HCT116 (cell line): ENCODE measurements at regions not wholly inside any gene's neighbourhood (a gene's known extent, or its start where the extent isn't known, plus 50 kb on each side); places are given as distances from the start of the nearest gene placed in this dataset.

Experiments
- ATAC-seq: fragments of 200-7000 bp; cut with Tn5 transposase; 2 replicates; pipeline ENCODE4 v1.9.1; 2020; ENCODE audit warnings: mild to moderate bottlenecking, moderate library complexity
- BruUV-seq: library from RNA; stranded (reverse); fragments of 400-500 nt; replicated peaks from 2 replicates; lab custom pipeline; 2021; lab: Mats Ljungman, UMichigan
- CTCF ChIA-PET: fragments of 300-600 bp; sonication (Branson Sonifier 250); formaldehyde crosslinking; loops from one replicate; lab custom pipeline; 2021; ENCODE audit warnings: antibody characterized with exemption; lab: Charles Lee
- POLR2A ChIA-PET: fragments of 300-600, 350-600 bp; sonication (Branson Sonifier 250); formaldehyde crosslinking; loops from one replicate; lab custom pipeline; 2021; ENCODE audit warnings: antibody characterized with exemption; lab: Charles Lee
- RAD21 ChIA-PET, 2 experiments: fragments of 300-600 bp; sonication (Branson Sonifier 250); formaldehyde crosslinking; loops; one replicate each; lab custom pipeline; 2023; ENCODE audit warnings: low total read pairs in 2 of 2; ENCODE audit not compliant: uncharacterized antibody in 2 of 2, unreplicated experiment in 2 of 2, low non-redundant PET in 1 of 2; lab: Charles Lee
- DNase-seq: peaks from one replicate; pipeline ENCODE4 v3.0.0-alpha.2; 2010; ENCODE audit warnings: low read depth, low spot score
- H2AFZ ChIP-seq: fragments of 200-600 bp; shearing (Covaris generic), sonication (generic); 2 replicates; pipeline ENCODE4 v1.6.1; 2017; ENCODE audit warnings: low read depth, mixed run types, mixed read lengths, antibody characterized with exemption, low read length; ENCODE audit not compliant: poor library complexity, severe bottlenecking
- H3K27ac ChIP-seq: 2 replicates; pipeline ENCODE4 v1.5.1; 2012; ENCODE audit warnings: low read depth, low read length
- H3K27me3 ChIP-seq: fragments of 200-600 bp; sonication (generic); 2 replicates; pipeline ENCODE4 v1.6.1; 2016; ENCODE audit warnings: mixed run types, low read length, mixed read lengths; ENCODE audit not compliant: insufficient read depth
- H3K36me3 ChIP-seq, 2 experiments: fragments of 200-500 bp in 1 of 2; fragments of 200-600 bp in 1 of 2; sonication (Bioruptor generic) in 1 of 2; sonication (generic) in 1 of 2; 2 replicates each; pipeline versions ENCODE4 v1.5.1 to v1.6.1; 2014 to 2016; ENCODE audit warnings: low read length in 2 of 2, inconsistent platforms in 1 of 2, mixed read lengths in 1 of 2, mixed run types in 1 of 2; ENCODE audit not compliant: insufficient read depth in 2 of 2, control insufficient read depth in 1 of 2
- H3K4me1 ChIP-seq, 2 experiments: fragments of 200-600 bp in 1 of 2; sonication (generic) in 1 of 2; 2 replicates each; pipeline versions ENCODE4 v1.5.1 to v1.6.1; 2012 to 2017; ENCODE audit warnings: low read length in 2 of 2, inconsistent platforms in 1 of 2, mild to moderate bottlenecking in 1 of 2, mixed read lengths in 1 of 2, mixed run types in 1 of 2, moderate library complexity in 1 of 2; ENCODE audit not compliant: insufficient read depth in 2 of 2, control insufficient read depth in 1 of 2
- H3K4me2 ChIP-seq: fragments of 200-600 bp; sonication (generic); 2 replicates; pipeline ENCODE4 v1.6.1; 2017; ENCODE audit warnings: mixed run types, low read length, mixed read lengths
- H3K4me3 ChIP-seq, 2 experiments: fragments of 200-600 bp in 1 of 2; sonication (generic) in 1 of 2; replicated peaks in 1 of 2; 2 replicates each; pipeline ENCODE4 v1.5.1; 2011 to 2016; ENCODE audit warnings: low read length in 2 of 2, control low read depth in 1 of 2, low read depth in 1 of 2, mild to moderate bottlenecking in 1 of 2, mixed read lengths in 1 of 2, mixed run types in 1 of 2
- H3K79me2 ChIP-seq: fragments of 200-600 bp; sonication (generic); 2 replicates; pipeline ENCODE4 v1.6.1; 2017; ENCODE audit warnings: mild to moderate bottlenecking, mixed run types, low read length, moderate library complexity, mixed read lengths; ENCODE audit not compliant: insufficient read depth
- H3K9ac ChIP-seq: fragments of 200-600 bp; sonication (generic); 2 replicates; pipeline ENCODE4 v1.6.1; 2016; ENCODE audit warnings: low read length, mixed read lengths
- H3K9me2 ChIP-seq: fragments of 200-600 bp; sonication (generic), shearing (Covaris generic); 2 replicates; pipeline ENCODE4 v1.6.1; 2017; ENCODE audit warnings: mixed run types, mild to moderate bottlenecking, moderate library complexity; ENCODE audit not compliant: insufficient read depth
- H3K9me3 ChIP-seq, 2 experiments: fragments of 200-500 bp in 1 of 2; fragments of 200-600 bp in 1 of 2; sonication (Bioruptor generic) in 1 of 2; sonication (generic) in 1 of 2; 2 replicates each; pipeline ENCODE4 v1.6.1; 2014 to 2017; ENCODE audit warnings: low read length in 2 of 2, mixed read lengths in 2 of 2, inconsistent platforms in 1 of 2, low read depth in 1 of 2, mild to moderate bottlenecking in 1 of 2, mixed run types in 1 of 2, moderate library complexity in 1 of 2; ENCODE audit not compliant: control insufficient read depth in 1 of 2, insufficient read depth in 1 of 2
- H4K20me1 ChIP-seq: fragments of 200-600 bp; sonication (generic), shearing (Covaris generic); 2 replicates; pipeline ENCODE4 v1.6.1; 2017; ENCODE audit warnings: mixed run types, mild to moderate bottlenecking, moderate library complexity; ENCODE audit not compliant: insufficient read depth
- CBX3 ChIP-seq: IDR thresholded peaks from 2 replicates; pipeline ENCODE4 v1.6.1; 2012; ENCODE audit warnings: low read depth
- CTCF ChIP-seq, 3 experiments: fragments of 200-600 bp in 1 of 3; sonication (generic) in 1 of 3; IDR thresholded peaks in 2 of 3; conservative IDR thresholded peaks in 1 of 3; 2 replicates each; pipeline ENCODE4 v1.5.1; 2012 to 2017; ENCODE audit warnings: low read depth in 2 of 3, low read length in 2 of 3, antibody characterized with exemption in 1 of 3, borderline replicate concordance in 1 of 3, control low read depth in 1 of 3, mild to moderate bottlenecking in 1 of 3, mixed read lengths in 1 of 3, mixed run types in 1 of 3, moderate library complexity in 1 of 3; ENCODE audit not compliant: insufficient read depth in 1 of 3
- ELF1 ChIP-seq: IDR thresholded peaks from 2 replicates; pipeline ENCODE4 v1.6.1; 2012; ENCODE audit warnings: low read depth, borderline replicate concordance
- EZH2 ChIP-seq: fragments of 200-600 bp; sonication (generic); IDR thresholded peaks from 2 replicates; pipeline ENCODE4 v1.6.1; 2017; ENCODE audit warnings: antibody characterized with exemption, mixed run types
- EZH2phosphoT487 ChIP-seq: fragments of 200-600 bp; IDR thresholded peaks from 2 replicates; pipeline ENCODE4 v1.6.1; 2018; ENCODE audit warnings: antibody characterized with exemption, borderline replicate concordance
- FOSL1 ChIP-seq: IDR thresholded peaks from 2 replicates; pipeline ENCODE4 v1.6.1; 2012; ENCODE audit warnings: low read depth
- POLR2A ChIP-seq: IDR thresholded peaks from 2 replicates; pipeline ENCODE4 v1.7.0; 2011; ENCODE audit warnings: borderline replicate concordance; ENCODE audit not compliant: insufficient read depth, insufficient read length; ENCODE audit errors: extremely low read depth
- RAD21 ChIP-seq: IDR thresholded peaks from 2 replicates; pipeline ENCODE4 v1.6.1; 2012; ENCODE audit warnings: low read depth, mild to moderate bottlenecking
- REST ChIP-seq: IDR thresholded peaks from 2 replicates; pipeline ENCODE4 v1.6.1; 2012; ENCODE audit warnings: low read depth
- SP1 ChIP-seq: IDR thresholded peaks from 2 replicates; pipeline ENCODE4 v1.6.1; 2012; ENCODE audit warnings: low read depth
- SRF ChIP-seq: IDR thresholded peaks from 2 replicates; pipeline ENCODE4 v1.6.1; 2012; ENCODE audit warnings: low read depth
- TCF7L2 ChIP-seq: IDR thresholded peaks from 2 replicates; pipeline ENCODE4 v1.7.0; 2011; ENCODE audit warnings: borderline replicate concordance, inconsistent platforms; ENCODE audit not compliant: insufficient read depth, insufficient read length; ENCODE audit errors: extremely low read depth
- ZFX ChIP-seq: fragments of 450-650 bp; IDR thresholded peaks from 2 replicates; pipeline ENCODE4 v1.6.1; 2017
- intact Hi-C: fragments of 100-400 bp; cut with micrococcal nuclease; formaldehyde crosslinking; loops from 2 replicates; pipeline ENCODE4 v1.10.0; 2022

- H3K4me2 ChIP-seq = no peak overlapping the region
- POLR2A ChIA-PET = no interaction called here
- no peak overlapping the region for H3K27ac ChIP-seq
- DNase-seq (no peak), ATAC-seq (no peak)
- TF ChIP-seq TCF7L2 = no peak
- TF ChIP-seq EZH2 = no peak
- no peak for TF ChIP-seq POLR2A
- no peak for TF ChIP-seq CTCF (IDR thresholded peaks at IDR 0.05 in 2 of 3, conservative IDR thresholded peaks at IDR 0.05 in 1 of 3; ENCODE audit: borderline replicate concordance in 1 of 3, insufficient read depth in 1 of 3, low read depth in 2 of 3, low read length in 2 of 3)
- no peak for TF ChIP-seq EZH2phosphoT487
- TF ChIP-seq CBX3 = no peak
- TF ChIP-seq SP1 = no peak
- no peak for TF ChIP-seq ELF1
- no peak for TF ChIP-seq FOSL1
- no peak for TF ChIP-seq RAD21
- TF ChIP-seq SRF = no peak
- TF ChIP-seq ZFX = no peak
- TF ChIP-seq REST = no peak
- no peaks in the 10 kb centered on the region for H3K27me3 ChIP-seq
- no peaks in the 10 kb centered on the region for H3K79me2 ChIP-seq
- RAD21 ChIA-PET = no interaction called here
- no peaks in the 10 kb centered on the region for H3K9me3 ChIP-seq
- H3K9ac ChIP-seq = no peak overlapping the region
- CTCF ChIA-PET = no interaction called here
- H3K9me2 ChIP-seq = no peaks in the 10 kb centered on the region
- intact Hi-C loops = no loop called here
- H3K36me3 ChIP-seq = no peaks in the 10 kb centered on the region
- no peak overlapping the region for H2AFZ ChIP-seq
- BruUV-seq = no TSS peak
- H4K20me1 ChIP-seq = no peaks in the 10 kb centered on the region
- H3K4me1 ChIP-seq = no peaks in the 10 kb centered on the region
- no peak overlapping the region for H3K4me3 ChIP-seq
These were observed 137.6 kb upstream of the MAP3K4 start for GRCh38 chr6:160853946-160854345.
